HepG2 (cell line): ENCODE measurements at regions not wholly inside any gene's neighbourhood (a gene's known extent, or its start where the extent isn't known, plus 50 kb on each side); places are given as distances from the start of the nearest gene placed in this dataset.

Experiments used
- ATAC-seq: fragments of 200-7000 bp; cut with Tn5 transposase; 3 replicates; pipeline ENCODE4 v1.9.1; 2020; ENCODE audit warnings: mild to moderate bottlenecking, moderate library complexity
- BruUV-seq: library from RNA; stranded (reverse); fragments of 400-500 nt; replicated peaks from 2 replicates; lab custom pipeline; 2021; lab: Mats Ljungman, UMichigan
- CTCF ChIA-PET: fragments of 300-600 bp; formaldehyde crosslinking; extraction: SDS; loops from one replicate; lab custom pipeline; 2021; ENCODE audit warnings: low total read pairs, inconsistent platforms, low intra/inter-chr PET ratio; lab: Yijun Ruan, JAX
- POLR2A ChIA-PET: fragments of 350-600 bp; sonication (Branson Sonifier 250); formaldehyde crosslinking; loops from one replicate; lab custom pipeline; 2020; ENCODE audit warnings: antibody characterized with exemption, inconsistent platforms; lab: Yijun Ruan, JAX
- DNase-seq: peaks from one replicate; pipeline ENCODE4 v3.0.0-alpha.2; 2015; ENCODE audit warnings: low spot score
- FAIRE-seq: peaks from 3 replicates; lab custom pipeline; 2011; peaks lifted over from hg19 to GRCh38; lab: Jason Lieb, UNC
- H2AFZ ChIP-seq: one replicate; pipeline ENCODE4 v1.6.1; 2011; ENCODE audit warnings: low read length, inconsistent platforms
- H3K27ac ChIP-seq: fragments of 300-600 bp; 3 replicates; pipeline ENCODE4 v1.8.0; 2011; ENCODE audit warnings: mixed run types, mild to moderate bottlenecking, mixed read lengths, low read length, inconsistent platforms; ENCODE audit not compliant: insufficient read depth; ENCODE audit errors: extremely low read length
- H3K27me3 ChIP-seq, 2 experiments: fragments of 200-600 bp in 1 of 2; 2 replicates in 1 of 2; 3 replicates in 1 of 2; pipeline versions ENCODE4 v1.6.0 to v1.8.0; 2011; ENCODE audit warnings: low read length in 2 of 2, mild to moderate bottlenecking in 2 of 2, moderate library complexity in 2 of 2, inconsistent platforms in 1 of 2; ENCODE audit not compliant: insufficient read depth in 2 of 2, control insufficient read depth in 1 of 2
- H3K36me3 ChIP-seq, 2 experiments: fragments of 200-600 bp in 1 of 2; replicated peaks in 1 of 2; 2 replicates in 1 of 2; 3 replicates in 1 of 2; pipeline versions ENCODE4 v1.5.1 to v1.8.0; 2011; ENCODE audit warnings: low read length in 2 of 2, inconsistent platforms in 1 of 2; ENCODE audit not compliant: insufficient read depth in 2 of 2, control insufficient read depth in 1 of 2
- H3K4me1 ChIP-seq: 2 replicates; pipeline ENCODE4 v1.5.1; 2012; ENCODE audit warnings: low read length, inconsistent platforms; ENCODE audit not compliant: insufficient read depth
- H3K4me2 ChIP-seq: 2 replicates; pipeline ENCODE4 v1.6.0; 2011; ENCODE audit warnings: low read depth, low read length, inconsistent platforms
- H3K4me3 ChIP-seq, 3 experiments: fragments of 200-600 bp in 1 of 3; sonication (generic), shearing (Covaris generic) in 1 of 3; replicated peaks in 1 of 3; 2 replicates each; pipeline ENCODE4 v1.5.1; 2011 to 2016; ENCODE audit warnings: low read length in 3 of 3, inconsistent platforms in 2 of 3, low read depth in 2 of 3, mild to moderate bottlenecking in 2 of 3, control low read depth in 1 of 3, mixed read lengths in 1 of 3; ENCODE audit not compliant: insufficient read depth in 1 of 3
- H3K79me2 ChIP-seq: one replicate; pipeline ENCODE4 v1.6.1; 2011; ENCODE audit warnings: low read length, inconsistent platforms; ENCODE audit not compliant: insufficient read depth
- H3K9ac ChIP-seq: 2 replicates; pipeline ENCODE4 v1.6.0; 2011; ENCODE audit warnings: mild to moderate bottlenecking, low read depth, low read length, inconsistent platforms; ENCODE audit not compliant: insufficient read depth
- H3K9me3 ChIP-seq: 2 replicates; pipeline ENCODE4 v1.5.1; 2012; ENCODE audit warnings: mild to moderate bottlenecking, low read length
- H4K20me1 ChIP-seq: 2 replicates; pipeline ENCODE4 v1.6.0; 2011; ENCODE audit warnings: inconsistent platforms, mild to moderate bottlenecking, low read length, moderate library complexity; ENCODE audit not compliant: insufficient read depth
- CREBL2 ChIP-seq: sonication (generic); formaldehyde crosslinking; IDR thresholded peaks from 2 replicates; pipeline ENCODE4 v1.8.1; 2023; ENCODE audit warnings: missing genetic modification reagents, mild to moderate bottlenecking, borderline replicate concordance
- DBP ChIP-seq: sonication (generic); formaldehyde crosslinking; IDR thresholded peaks from 2 replicates; pipeline ENCODE4 v1.4.0; 2020; ENCODE audit warnings: missing genetic modification reagents; ENCODE audit errors: not compliant biosample characterization
- KAT2B ChIP-seq: fragments of 150-350 bp; IDR thresholded peaks from 2 replicates; pipeline ENCODE4 v1.6.1; 2014; ENCODE audit warnings: low read depth, low read length, borderline replicate concordance
- KLF6 ChIP-seq: IDR thresholded peaks from 2 replicates; pipeline ENCODE4 v1.8.0; 2016; ENCODE audit warnings: missing biosample characterization, missing genetic modification reagents
- POGZ ChIP-seq: sonication (generic); formaldehyde crosslinking; IDR thresholded peaks from 2 replicates; pipeline ENCODE4 v1.4.0; 2020; ENCODE audit warnings: mild to moderate bottlenecking, missing genetic modification reagents
- SOX5 ChIP-seq: IDR thresholded peaks from 2 replicates; pipeline ENCODE4 v1.6.1; 2016; ENCODE audit warnings: borderline replicate concordance
- XRCC5 ChIP-seq: fragments of 200-400 bp; formaldehyde crosslinking; optimal IDR thresholded peaks from 2 replicates; pipeline ENCODE3; 2017; ENCODE audit warnings: mild to moderate bottlenecking, low read length
- ZNF569 ChIP-seq: sonication (generic); formaldehyde crosslinking; IDR thresholded peaks from 2 replicates; pipeline ENCODE4 v1.5.0; 2020; ENCODE audit warnings: mild to moderate bottlenecking, missing genetic modification reagents, moderate library complexity, borderline replicate concordance
- WGBS: methylation state at CpG from one replicate; pipeline ENCODE4 v1.1.6; 2017; ENCODE audit warnings: low lambda C conversion rate; 5-methylcytosine and 5-hydroxymethylcytosine counted together
- in situ Hi-C: cut with HindIII; loops from 2 replicates; pipeline ENCODE4 v1.10.0; 2017; ENCODE audit warnings: low pct_unique_long_range_greater_than_20kb; ENCODE audit not compliant: extremely low pct_ligation_motif_present
- intact Hi-C: fragments of 100-400 bp; cut with micrococcal nuclease; formaldehyde crosslinking; loops from one replicate; pipeline ENCODE4 v1.10.0; 2022; ENCODE audit not compliant: unreplicated experiment
- TF ChIP-seq, protein P1 (sequence below): sonication (generic); formaldehyde crosslinking; IDR thresholded peaks from 2 replicates; pipeline ENCODE4 v1.9.0; 2021; ENCODE audit warnings: missing genetic modification reagents, borderline replicate concordance
- TF ChIP-seq, protein P2 (sequence below): sonication (generic); formaldehyde crosslinking; IDR thresholded peaks from 2 replicates; pipeline ENCODE4 v1.5.0; 2020; ENCODE audit warnings: missing genetic modification reagents
- TF ChIP-seq, protein P3 (sequence below): IDR thresholded peaks from 2 replicates; pipeline ENCODE4 v1.6.1; 2016; ENCODE audit warnings: missing genetic modification reagents, missing compliant biosample characterization
- TF ChIP-seq, protein P4 (sequence below), 2 experiments: sonication (generic) in 1 of 2; formaldehyde crosslinking in 1 of 2; IDR thresholded peaks; 2 replicates each; pipeline versions ENCODE4 v1.5.1 to v1.6.1; 2011 to 2020; ENCODE audit warnings: borderline replicate concordance in 1 of 2, low read depth in 1 of 2, low read length in 1 of 2, mild to moderate bottlenecking in 1 of 2, missing genetic modification reagents in 1 of 2, moderate library complexity in 1 of 2
- TF ChIP-seq, protein P5 (sequence below): sonication (generic); formaldehyde crosslinking; IDR thresholded peaks from 2 replicates; pipeline ENCODE4 v1.5.1; 2020; ENCODE audit warnings: missing genetic modification reagents, mild to moderate bottlenecking, borderline replicate concordance

GRCh38 chr3:164851905-164852304 is 226.4 kb downstream of the SI start (continued):
- TF ChIP-seq CREBL2 (CRISPR knock-in tag) (no peak), DBP (CRISPR knock-in tag) (no peak)
- TF ChIP-seq, protein P1, sequence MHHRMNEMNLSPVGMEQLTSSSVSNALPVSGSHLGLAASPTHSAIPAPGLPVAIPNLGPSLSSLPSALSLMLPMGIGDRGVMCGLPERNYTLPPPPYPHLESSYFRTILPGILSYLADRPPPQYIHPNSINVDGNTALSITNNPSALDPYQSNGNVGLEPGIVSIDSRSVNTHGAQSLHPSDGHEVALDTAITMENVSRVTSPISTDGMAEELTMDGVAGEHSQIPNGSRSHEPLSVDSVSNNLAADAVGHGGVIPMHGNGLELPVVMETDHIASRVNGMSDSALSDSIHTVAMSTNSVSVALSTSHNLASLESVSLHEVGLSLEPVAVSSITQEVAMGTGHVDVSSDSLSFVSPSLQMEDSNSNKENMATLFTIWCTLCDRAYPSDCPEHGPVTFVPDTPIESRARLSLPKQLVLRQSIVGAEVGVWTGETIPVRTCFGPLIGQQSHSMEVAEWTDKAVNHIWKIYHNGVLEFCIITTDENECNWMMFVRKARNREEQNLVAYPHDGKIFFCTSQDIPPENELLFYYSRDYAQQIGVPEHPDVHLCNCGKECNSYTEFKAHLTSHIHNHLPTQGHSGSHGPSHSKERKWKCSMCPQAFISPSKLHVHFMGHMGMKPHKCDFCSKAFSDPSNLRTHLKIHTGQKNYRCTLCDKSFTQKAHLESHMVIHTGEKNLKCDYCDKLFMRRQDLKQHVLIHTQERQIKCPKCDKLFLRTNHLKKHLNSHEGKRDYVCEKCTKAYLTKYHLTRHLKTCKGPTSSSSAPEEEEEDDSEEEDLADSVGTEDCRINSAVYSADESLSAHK (CRISPR knock-in tag), result no peak
- TF ChIP-seq, protein P2, sequence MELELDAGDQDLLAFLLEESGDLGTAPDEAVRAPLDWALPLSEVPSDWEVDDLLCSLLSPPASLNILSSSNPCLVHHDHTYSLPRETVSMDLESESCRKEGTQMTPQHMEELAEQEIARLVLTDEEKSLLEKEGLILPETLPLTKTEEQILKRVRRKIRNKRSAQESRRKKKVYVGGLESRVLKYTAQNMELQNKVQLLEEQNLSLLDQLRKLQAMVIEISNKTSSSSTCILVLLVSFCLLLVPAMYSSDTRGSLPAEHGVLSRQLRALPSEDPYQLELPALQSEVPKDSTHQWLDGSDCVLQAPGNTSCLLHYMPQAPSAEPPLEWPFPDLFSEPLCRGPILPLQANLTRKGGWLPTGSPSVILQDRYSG (CRISPR knock-in tag), result no peak
- TF ChIP-seq, all 625 proteins: peak for 0

DNA sequence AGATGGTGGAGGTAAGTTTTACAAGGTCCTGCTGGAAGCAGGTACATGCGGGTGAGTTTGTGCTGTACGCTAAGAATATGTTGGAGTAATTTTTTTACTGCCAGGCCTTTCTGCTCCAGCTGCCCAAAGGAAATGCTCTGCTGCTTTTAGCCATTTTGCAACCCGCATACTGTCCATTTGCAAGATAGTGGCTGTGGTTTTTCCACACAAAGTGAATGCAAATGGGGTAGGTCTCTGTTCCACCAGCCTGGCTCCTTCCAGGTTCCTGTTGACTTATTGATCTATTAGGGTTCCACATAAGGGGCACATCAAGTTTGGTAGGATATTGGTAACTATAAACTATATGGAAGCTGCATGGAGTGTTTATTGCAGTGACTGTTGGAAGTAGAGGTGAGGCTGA is 227.1 kb downstream of the SI start:
- Histone ChIP-seq H3K4me2 (no peak overlapping the region), H3K4me1 (peaks cover 15% of the 10 kb centered on the region), H3K9me3 (no peaks in the 10 kb centered on the region), H3K79me2 (no peaks in the 10 kb centered on the region), H3K4me3 (no peak overlapping the region), H3K9ac (no peak overlapping the region), H3K36me3 (no peaks in the 10 kb centered on the region), H3K27me3 (no peaks in the 10 kb centered on the region), H4K20me1 (no peaks in the 10 kb centered on the region), H3K27ac (no peak overlapping the region), H2AFZ (no peak overlapping the region)
- intact Hi-C loops, result no loop called here
- no peak for DNase-seq
- BruUV-seq, result no TSS peak
- no peak for ATAC-seq
- WGBS, result 87% methylated on average over 3 of the region's 3 CpGs
- ChIA-PET CTCF (no interaction called here), POLR2A (no interaction called here)
- in situ Hi-C loops, result no loop called here
- FAIRE-seq, result no peak
- TF ChIP-seq, protein P3, sequence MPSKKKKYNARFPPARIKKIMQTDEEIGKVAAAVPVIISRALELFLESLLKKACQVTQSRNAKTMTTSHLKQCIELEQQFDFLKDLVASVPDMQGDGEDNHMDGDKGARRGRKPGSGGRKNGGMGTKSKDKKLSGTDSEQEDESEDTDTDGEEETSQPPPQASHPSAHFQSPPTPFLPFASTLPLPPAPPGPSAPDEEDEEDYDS (CRISPR knock-in tag), result no peak
- TF ChIP-seq, protein P4, sequence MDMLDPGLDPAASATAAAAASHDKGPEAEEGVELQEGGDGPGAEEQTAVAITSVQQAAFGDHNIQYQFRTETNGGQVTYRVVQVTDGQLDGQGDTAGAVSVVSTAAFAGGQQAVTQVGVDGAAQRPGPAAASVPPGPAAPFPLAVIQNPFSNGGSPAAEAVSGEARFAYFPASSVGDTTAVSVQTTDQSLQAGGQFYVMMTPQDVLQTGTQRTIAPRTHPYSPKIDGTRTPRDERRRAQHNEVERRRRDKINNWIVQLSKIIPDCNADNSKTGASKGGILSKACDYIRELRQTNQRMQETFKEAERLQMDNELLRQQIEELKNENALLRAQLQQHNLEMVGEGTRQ (IDR thresholded peaks at IDR 0.05; ENCODE audit: low read depth, low read length), result no peak
- TF ChIP-seq, protein P4 (CRISPR knock-in tag; IDR thresholded peaks at IDR 0.05; ENCODE audit: borderline replicate concordance), result no peak
- TF ChIP-seq XRCC5 (no peak), POGZ (CRISPR knock-in tag) (no peak), KLF6 (CRISPR knock-in tag) (no peak), ZNF569 (CRISPR knock-in tag) (no peak), KAT2B (no peak), SOX5 (CRISPR knock-in tag) (no peak)
- TF ChIP-seq, protein P5, sequence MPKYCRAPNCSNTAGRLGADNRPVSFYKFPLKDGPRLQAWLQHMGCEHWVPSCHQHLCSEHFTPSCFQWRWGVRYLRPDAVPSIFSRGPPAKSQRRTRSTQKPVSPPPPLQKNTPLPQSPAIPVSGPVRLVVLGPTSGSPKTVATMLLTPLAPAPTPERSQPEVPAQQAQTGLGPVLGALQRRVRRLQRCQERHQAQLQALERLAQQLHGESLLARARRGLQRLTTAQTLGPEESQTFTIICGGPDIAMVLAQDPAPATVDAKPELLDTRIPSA (CRISPR knock-in tag), result no peak
